HG02588 (cell line): ENCODE measurements at regions not wholly inside any gene's neighbourhood (a gene's known extent, or its start where the extent isn't known, plus 50 kb on each side); places are given as distances from the start of the nearest gene placed in this dataset.
A peak's percentile ranks its signal among the peaks of the same experiment; 100 is the strongest.
"Not testable (repeated sequence)": the region's sequence is repeated elsewhere in the genome, so short reads cannot be mapped to it uniquely, and the experiment has no call there.

Source experiments
- ATAC-seq: cut with Tn5 transposase; IDR thresholded peaks from one replicate; pipeline ENCODE4 v1.9.1; 2021; ENCODE audit warnings: mild to moderate bottlenecking, moderate library complexity; ENCODE audit not compliant: unreplicated experiment

GRCh38 chr4:31239886-31240285, 519.7 kb downstream of the PCDH7 start:
- ATAC-seq: no peak

- no peak for ATAC-seq
Observed at GRCh38 chr4:31241504-31242106, 521.4 kb downstream of the PCDH7 start.

DNA sequence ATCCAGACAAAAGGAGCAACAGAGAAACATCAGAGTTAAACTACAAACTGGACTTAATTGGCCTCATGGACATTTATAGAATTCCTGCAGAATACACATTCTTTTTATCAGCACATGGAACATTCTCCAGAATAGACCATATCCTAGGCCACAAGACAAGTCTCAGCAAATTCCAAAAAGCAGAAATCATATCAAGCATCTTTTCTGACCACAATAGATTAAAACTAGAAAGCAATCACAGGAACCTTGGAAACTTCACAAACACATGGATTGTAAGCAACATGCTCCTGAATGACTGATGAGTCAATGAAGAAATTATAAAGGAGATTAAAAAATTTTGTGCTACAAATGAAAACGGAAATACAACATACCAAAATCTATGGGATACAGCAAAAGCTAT, 526.7 kb downstream of the PCDH7 start:
- no peak for ATAC-seq

DNA sequence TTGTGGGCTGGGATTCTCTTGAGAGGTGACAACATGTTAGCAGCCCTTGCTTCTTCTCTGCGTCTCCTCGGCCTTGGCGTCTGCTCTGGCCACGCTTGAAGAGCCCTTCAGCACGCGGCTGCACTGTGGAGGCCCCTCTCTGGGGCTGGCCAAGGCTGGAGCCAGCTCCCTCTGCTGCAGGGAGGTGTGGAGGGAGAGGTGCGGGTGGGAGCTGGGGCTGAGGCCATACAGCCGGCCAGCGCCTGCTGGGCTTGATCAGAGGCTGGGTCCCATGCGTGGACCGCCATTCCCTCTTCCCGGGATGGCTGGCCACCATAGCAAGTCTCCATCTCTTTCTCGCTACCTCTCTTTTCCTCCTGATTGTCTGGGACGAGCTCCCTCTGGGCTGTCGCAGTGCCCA, 539.0 kb downstream of the PCDH7 start:
- ATAC-seq: no peak

DNA sequence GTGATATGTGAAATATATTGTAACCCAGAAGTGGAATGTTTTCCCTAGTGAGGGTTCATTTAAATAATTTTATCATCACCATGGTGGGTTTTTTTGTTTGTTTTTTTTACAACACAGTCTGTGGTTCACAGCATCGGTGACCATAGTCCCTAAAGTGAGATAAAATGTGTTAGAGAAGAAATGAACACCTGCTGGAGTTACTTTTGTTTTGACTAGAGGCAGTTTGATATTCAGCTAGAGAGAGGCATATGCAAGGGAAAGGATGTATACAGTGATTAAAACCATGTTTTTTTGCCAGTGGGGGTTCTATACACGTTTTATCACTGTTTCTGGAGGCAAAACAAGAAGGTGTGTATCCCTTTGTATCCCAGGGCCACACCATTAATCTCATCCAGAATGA, 541.5 kb downstream of the PCDH7 start:
- no peak for ATAC-seq

DNA sequence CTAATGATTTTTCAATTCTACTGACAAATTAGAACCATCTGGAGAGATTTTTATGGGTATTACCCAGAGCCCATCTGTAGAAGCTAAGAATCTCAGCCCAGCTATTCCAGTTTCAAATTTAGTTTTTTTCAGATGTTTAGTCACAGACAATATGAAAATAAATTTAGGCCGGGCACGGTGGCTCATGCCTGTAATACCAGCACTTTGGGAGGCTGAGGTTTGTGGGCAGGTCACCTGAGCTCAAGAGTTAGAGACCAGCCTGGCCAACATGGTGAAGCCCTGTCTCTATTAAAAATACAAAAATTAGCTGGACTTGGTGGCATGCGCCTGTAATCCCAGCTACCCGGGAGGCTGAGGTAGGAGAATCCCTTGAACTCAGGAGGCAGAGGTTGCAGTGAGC, 545.9 kb downstream of the PCDH7 start:
- not testable (repeated sequence) for ATAC-seq

GRCh38 chr4:31272331-31273061, 552.3 kb downstream of the PCDH7 start:
- no peak for ATAC-seq

DNA sequence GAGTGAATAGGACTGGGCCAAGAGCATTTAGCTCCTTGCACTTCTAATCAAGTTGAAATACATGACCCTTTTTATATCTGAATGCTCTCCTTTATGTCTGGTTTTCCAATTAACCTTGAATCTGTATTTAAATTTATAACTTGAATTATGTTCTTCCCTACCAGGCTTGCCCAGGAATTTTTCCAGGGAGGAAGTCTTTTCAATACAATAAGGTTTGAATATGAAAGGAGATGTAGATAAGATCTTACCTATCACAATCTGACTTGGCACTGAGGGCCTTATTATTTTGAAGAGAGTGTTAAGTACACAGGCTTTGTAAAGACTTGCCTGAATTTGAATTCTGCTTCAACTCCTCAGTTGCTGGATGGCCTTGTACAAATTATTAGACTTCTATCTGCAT, 555.7 kb downstream of the PCDH7 start:
- ATAC-seq: no peak

- no peak for ATAC-seq
Observed at GRCh38 chr4:31283679-31284078, 563.5 kb downstream of the PCDH7 start.

DNA sequence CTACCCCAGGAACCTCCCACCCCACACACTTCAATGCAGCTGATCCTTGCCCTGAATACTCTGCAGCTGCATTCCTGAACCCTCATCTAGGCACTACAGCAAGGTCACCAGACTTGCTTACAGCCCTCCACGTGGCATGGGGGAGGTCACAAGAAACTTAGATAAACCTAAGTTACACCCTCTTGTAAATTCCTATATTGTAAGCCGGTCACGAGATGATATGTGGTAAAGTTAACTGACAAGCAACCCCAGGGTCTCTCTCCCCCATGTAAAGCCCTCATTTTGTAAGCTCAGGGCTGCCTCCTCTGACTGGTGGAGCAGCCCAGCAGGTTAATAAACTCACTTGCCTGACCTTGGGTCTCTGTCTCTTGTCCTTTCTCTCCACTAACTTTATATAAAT, 570.7 kb downstream of the PCDH7 start:
- ATAC-seq: peak; percentile 18

- ATAC-seq: peak; percentile 68
Observed at GRCh38 chr4:31291238-31291637, 571.1 kb downstream of the PCDH7 start.

DNA sequence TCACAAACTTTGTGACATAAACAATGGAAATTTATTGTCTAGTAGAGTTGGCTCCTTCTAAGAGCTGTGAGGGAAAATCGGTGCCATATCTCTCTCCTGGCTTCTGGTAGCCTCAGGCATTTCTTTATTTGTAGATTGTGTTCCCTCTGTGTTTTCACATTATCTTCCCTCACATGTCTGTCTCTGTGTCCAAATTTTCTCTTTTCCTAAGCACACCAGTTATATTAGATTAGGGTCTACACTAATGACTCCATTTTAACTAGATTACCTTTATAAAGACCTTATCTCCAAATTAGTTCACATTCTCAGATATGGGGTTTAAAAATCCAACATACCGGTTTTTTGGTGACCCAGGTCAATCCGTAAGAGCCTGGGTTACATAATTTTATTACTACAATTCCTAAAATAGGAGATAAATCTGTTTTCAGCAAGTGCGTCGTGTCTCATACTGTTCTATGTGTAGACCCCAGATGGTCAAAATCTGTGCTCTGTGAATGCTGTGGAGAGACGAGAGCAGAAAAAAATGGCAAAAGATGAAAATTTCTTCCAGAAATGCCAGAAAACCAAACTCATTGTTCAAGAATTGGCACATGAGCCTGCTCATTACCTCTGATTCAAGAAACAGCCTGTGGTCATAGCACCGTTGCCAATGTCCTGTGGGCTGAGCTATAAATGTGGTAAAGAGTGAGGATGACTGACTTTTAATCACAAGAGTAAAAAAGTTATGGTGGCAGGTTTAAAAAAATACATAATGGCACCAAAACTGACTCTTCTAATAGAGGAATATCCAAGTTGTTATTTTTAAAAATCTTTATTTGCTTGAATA, 574.7 kb downstream of the PCDH7 start:
- no peak for ATAC-seq

GRCh38 chr4:31298737-31299136, 578.6 kb downstream of the PCDH7 start:
- ATAC-seq: no peak

- ATAC-seq: no peak
Observed at GRCh38 chr4:31307029-31307428, 586.9 kb downstream of the PCDH7 start.

GRCh38 chr4:31324814-31325213, 604.6 kb downstream of the PCDH7 start:
- no peak for ATAC-seq

DNA sequence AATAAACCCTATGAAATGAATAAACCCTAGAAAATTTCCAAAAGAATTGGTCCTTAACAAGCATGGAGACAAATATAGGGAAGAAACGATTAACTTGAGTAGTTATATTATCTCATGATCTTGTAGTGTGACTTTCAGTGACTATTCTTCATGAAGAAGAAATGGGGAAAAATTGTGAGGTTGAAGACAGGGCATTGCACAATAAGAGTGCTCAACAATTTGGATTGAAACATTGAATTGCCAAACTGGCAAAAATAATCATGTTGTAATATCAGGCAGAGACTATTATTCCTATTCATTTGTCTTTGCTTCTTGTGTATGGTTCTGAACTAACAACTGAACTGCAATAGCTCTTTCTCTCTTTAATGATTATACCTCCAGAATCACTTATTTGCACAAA, 605.1 kb downstream of the PCDH7 start:
- no peak for ATAC-seq

DNA sequence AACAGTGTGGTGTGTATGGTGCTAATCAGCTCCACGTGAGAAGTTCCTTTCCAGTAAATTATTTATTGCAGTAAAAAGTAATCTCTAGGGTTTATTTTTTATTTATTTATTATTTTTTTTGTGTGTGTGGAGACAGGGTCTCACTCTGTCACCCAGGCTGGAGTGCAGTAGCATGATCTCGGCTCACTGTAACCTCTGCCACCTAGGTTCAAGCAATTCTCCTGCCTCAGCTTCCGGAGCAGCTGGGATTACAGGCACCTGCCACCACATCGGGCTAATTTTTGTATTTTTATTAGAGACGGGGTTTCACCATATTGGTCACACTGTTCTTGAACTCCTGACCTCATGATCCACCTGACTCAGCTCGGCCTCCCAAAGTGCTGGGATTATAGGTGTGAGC, 606.9 kb downstream of the PCDH7 start:
- no peak for ATAC-seq

DNA sequence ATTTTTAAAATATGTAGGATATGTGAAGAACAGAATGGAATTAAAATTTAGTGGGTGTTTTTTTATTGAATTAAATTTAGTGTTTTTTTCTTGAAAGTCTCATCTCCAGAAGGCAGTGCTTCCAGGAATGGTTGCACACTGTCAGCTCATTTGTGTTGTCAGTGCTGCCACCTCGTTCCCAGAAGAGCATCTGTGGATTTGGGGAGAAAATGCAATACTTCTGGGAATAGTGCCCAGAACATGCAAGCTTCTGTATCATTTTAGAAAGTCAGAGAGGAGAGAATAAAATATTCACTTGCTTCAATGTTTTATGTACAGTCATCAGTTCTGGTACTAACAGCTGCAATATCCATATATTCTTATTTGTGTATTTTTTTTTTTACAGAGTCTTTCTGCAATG, 608.8 kb downstream of the PCDH7 start:
- ATAC-seq: no peak

DNA sequence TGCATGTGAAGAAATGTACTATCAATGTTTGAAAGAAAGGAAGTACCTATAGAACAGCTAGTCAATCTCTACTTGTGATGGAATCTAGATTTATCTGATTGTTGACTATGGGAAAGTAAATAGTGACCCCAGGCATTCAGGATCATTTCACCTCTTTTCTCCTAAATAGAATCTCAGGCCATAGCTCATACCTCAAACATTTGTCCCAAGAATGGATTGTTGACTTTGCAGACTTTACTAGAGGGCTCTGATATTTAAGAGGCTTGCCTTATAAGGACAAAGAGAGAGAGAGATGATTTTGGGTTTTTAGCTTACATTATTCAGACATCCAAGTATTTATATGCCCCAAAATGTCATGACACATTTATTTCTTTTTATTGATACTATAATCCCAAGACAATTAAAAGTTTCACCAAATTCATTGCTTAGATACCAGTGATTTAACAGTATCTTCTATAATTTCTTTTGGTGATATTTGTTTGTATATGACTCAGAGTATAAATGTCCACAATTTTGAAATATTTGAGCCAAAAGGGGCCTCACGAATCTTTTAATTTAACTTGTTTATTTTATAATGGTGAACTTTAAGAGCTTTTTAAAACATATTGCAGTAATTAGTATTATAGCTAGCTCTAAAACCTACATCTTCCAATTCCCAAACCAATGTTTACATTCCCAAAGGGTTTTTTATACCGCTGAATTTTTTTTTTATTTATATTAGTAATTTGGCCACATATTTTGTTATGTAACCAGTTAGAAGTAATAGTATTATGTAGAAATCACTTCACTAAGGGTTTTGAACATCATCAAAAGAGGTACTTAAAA, 614.1 kb downstream of the PCDH7 start:
- no peak for ATAC-seq

DNA sequence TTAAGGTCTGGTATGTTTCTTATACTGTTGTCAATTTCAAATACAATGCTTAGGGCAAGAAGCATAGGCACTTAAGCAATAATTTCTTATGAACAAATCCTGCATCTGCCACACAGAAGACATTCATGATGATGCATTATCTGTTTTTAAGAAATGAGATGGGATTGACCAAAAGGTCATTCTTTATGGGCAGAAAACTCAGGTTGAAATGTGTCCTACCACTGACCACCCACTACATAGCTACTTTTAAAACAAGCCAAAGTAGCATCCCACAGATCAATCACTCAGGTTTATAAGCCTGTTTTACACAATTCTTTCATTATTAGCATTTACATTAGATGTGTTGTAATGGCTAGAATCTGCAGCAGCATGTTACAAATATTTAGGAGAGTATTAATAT, 617.8 kb downstream of the PCDH7 start:
- no peak for ATAC-seq
